ENCODE measurements at regions not wholly inside any gene's neighbourhood (a gene's known extent, or its start where the extent isn't known, plus 50 kb on each side); places are given as distances from the start of the nearest gene placed in this dataset.

DNA sequence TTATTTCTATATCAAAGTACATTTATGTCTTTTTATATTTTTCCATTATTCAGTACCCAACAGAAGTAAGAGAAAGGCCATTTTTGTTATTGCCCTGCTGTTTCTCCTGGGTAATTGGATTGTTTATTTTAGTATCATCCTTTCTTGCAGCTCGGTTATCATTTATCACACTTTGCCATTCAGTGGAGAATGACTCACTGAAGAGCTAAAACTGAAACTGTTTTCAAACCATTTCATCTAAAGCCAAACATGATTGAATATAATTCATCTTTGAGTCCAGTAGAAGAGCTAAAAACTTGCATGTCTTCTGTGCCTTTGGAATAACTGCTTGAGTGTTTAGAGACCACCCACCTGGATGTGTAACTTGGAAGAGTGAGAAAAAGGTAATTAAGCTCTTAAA, 139.5 kb upstream of the PRDM9 start:
- Histone ChIP-seq H3K4me3 (replicated peaks; ENCODE audit: low read depth, low read length) (no peak overlapping the region), H3K27me3 (replicated peaks; ENCODE audit: control insufficient read depth, insufficient read depth, low read length) (no peaks in the 10 kb centered on the region), H3K36me3 (ENCODE audit: control insufficient read depth, insufficient read depth, low read length) (no peaks in the 10 kb centered on the region)
- DNase-seq (ENCODE audit: extremely low read depth, insufficient read length), result no peak
- TF ChIP-seq, protein P1, sequence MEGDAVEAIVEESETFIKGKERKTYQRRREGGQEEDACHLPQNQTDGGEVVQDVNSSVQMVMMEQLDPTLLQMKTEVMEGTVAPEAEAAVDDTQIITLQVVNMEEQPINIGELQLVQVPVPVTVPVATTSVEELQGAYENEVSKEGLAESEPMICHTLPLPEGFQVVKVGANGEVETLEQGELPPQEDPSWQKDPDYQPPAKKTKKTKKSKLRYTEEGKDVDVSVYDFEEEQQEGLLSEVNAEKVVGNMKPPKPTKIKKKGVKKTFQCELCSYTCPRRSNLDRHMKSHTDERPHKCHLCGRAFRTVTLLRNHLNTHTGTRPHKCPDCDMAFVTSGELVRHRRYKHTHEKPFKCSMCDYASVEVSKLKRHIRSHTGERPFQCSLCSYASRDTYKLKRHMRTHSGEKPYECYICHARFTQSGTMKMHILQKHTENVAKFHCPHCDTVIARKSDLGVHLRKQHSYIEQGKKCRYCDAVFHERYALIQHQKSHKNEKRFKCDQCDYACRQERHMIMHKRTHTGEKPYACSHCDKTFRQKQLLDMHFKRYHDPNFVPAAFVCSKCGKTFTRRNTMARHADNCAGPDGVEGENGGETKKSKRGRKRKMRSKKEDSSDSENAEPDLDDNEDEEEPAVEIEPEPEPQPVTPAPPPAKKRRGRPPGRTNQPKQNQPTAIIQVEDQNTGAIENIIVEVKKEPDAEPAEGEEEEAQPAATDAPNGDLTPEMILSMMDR (IDR thresholded peaks at IDR 0.05; ENCODE audit: insufficient read depth, low read length, poor library complexity, severe bottlenecking), result no peak

DNA sequence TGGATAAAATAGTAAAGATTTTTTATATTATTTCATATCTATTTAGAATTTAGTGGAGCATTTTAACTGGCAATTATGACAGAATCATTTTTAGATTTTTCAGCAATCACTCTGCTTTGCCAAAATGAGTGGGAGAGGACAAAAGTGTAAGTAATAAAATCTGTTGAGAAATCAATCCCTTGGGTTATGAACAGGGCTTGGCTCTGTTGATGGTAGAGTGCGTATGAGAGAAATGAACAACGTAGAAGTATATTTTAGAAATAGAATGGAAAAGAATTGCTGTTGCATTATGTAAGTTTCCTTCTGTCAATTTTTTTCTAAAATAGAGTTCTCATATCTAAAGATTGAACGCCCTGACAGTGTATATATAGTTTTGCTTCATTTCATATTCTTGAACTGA, 154.1 kb upstream of the PRDM9 start:
- TF ChIP-seq, protein P1 (IDR thresholded peaks at IDR 0.05; ENCODE audit: insufficient read depth, low read length, poor library complexity, severe bottlenecking), result no peak
- DNase-seq (ENCODE audit: extremely low read depth, insufficient read length), result no peak
- Histone ChIP-seq H3K36me3 (ENCODE audit: control insufficient read depth, insufficient read depth, low read length) (no peaks in the 10 kb centered on the region), H3K4me3 (replicated peaks; ENCODE audit: low read depth, low read length) (no peak overlapping the region), H3K27me3 (replicated peaks; ENCODE audit: control insufficient read depth, insufficient read depth, low read length) (no peaks in the 10 kb centered on the region)

DNA sequence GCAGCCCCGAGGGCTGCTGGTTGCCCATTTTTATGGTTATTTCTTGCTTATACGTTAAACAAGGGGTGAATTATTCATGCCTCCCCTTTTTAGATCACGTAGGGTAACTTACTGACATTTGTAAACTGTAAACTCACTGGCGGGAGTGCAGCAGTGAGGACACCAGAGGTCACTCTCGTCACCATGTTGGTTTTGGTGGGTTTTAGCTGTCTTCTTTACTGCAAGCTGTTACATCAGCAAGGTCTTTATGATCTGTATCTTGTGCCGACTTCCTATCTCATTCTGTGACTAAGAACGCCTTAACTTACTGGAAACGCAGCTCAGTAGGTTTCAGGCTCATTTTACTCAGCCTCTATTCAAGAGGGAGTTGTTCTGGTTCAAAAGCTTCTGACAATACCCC, 155.0 kb upstream of the PRDM9 start:
- H3K36me3 ChIP-seq (ENCODE audit: control insufficient read depth, insufficient read depth, low read length), result no peaks in the 10 kb centered on the region
- no peak for DNase-seq (ENCODE audit: extremely low read depth, insufficient read length)
- no peaks in the 10 kb centered on the region for H3K27me3 ChIP-seq (replicated peaks; ENCODE audit: control insufficient read depth, insufficient read depth, low read length)
- TF ChIP-seq, protein P1 (IDR thresholded peaks at IDR 0.05; ENCODE audit: insufficient read depth, low read length, poor library complexity, severe bottlenecking), result no peak
- no peak overlapping the region for H3K4me3 ChIP-seq (replicated peaks; ENCODE audit: low read depth, low read length)

DNA sequence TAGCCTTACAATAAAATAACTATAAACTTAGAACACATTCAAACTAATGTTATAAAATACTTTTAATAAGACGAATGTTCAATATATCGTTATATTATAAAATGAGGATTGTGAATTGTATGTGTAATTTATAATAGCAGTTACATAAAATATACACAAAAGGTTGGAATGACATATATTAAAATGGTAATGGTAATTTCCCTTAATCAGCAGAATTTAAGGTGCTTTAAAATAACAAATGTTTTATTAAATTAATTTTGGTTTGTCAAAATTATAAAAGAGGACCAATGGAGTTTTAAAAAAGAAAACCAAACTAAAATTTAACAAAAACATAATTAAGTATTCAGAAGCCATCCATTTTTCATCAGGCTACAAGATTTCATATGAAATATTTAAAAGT, 164.3 kb upstream of the PRDM9 start:
- H3K4me3 ChIP-seq (replicated peaks; ENCODE audit: low read depth, low read length), result no peak overlapping the region
- DNase-seq (ENCODE audit: extremely low read depth, insufficient read length), result no peak
- TF ChIP-seq, protein P1 (IDR thresholded peaks at IDR 0.05; ENCODE audit: insufficient read depth, low read length, poor library complexity, severe bottlenecking), result no peak
- H3K27me3 ChIP-seq (replicated peaks; ENCODE audit: control insufficient read depth, insufficient read depth, low read length), result no peaks in the 10 kb centered on the region
- no peaks in the 10 kb centered on the region for H3K36me3 ChIP-seq (ENCODE audit: control insufficient read depth, insufficient read depth, low read length)

DNA sequence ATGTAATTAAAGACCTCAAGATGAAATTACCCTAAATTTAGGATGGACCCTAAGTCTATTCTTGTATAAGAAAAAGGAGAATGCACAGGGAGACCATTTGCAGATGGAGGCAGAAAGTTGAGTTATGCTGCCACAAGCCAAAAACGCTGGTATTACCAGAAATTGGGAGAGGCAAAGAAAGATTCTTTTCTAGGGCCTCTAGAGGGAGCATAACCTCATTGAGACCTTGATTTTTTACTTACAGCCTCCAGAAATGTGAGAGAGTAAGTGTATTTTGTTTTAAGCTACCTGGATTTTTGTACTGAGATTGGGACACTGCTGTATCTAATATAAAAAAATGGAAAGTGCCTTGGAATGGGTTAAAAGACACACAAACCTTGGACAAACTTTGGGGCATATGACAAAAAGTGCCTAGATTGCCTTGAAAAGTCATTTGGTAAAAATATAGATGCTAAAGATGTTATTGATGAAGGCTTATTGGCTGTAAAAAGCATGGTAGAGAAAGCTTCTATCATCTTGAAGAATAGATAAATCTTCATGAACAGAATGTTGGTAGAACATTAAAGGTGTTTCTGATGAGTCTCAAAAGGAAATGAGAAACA, 174.7 kb upstream of the PRDM9 start:
- H3K27me3 ChIP-seq (replicated peaks; ENCODE audit: control insufficient read depth, insufficient read depth, low read length), result no peaks in the 10 kb centered on the region
- H3K4me3 ChIP-seq (replicated peaks; ENCODE audit: low read depth, low read length), result no peak overlapping the region
- no peak for DNase-seq (ENCODE audit: extremely low read depth, insufficient read length)
- TF ChIP-seq, protein P1 (IDR thresholded peaks at IDR 0.05; ENCODE audit: insufficient read depth, low read length, poor library complexity, severe bottlenecking), result peak; percentile 5
- H3K36me3 ChIP-seq (ENCODE audit: control insufficient read depth, insufficient read depth, low read length), result no peaks in the 10 kb centered on the region

DNA sequence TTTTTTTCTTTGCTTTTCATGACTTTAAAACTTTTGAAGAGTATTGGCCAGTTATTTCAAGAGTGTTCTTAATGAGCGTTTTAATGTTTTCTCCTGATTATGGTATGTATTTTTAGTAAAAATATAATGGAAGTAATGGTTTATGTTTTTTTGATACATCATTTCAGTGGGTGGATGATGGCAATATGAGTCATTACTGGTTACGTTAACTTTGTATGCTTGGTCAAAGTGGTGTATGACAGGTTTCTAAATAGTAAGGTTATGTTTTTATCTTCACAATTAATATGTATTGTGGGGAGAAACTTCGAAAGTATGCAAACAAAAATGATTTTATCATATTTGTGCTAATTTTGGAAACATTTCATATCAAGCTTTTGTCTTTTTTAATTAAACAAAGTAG, 176.7 kb upstream of the PRDM9 start:
- DNase-seq (ENCODE audit: extremely low read depth, insufficient read length), result no peak
- H3K4me3 ChIP-seq (replicated peaks; ENCODE audit: low read depth, low read length), result no peak overlapping the region
- TF ChIP-seq, protein P1 (IDR thresholded peaks at IDR 0.05; ENCODE audit: insufficient read depth, low read length, poor library complexity, severe bottlenecking), result no peak
- H3K36me3 ChIP-seq (ENCODE audit: control insufficient read depth, insufficient read depth, low read length), result no peaks in the 10 kb centered on the region
- no peaks in the 10 kb centered on the region for H3K27me3 ChIP-seq (replicated peaks; ENCODE audit: control insufficient read depth, insufficient read depth, low read length)

Data from GM06990 (cell line).